OCI-LY1 (cell line): ENCODE measurements at regions not wholly inside any gene's neighbourhood (a gene's known extent, or its start where the extent isn't known, plus 50 kb on each side); places are given as distances from the start of the nearest gene placed in this dataset.

ENCODE experiments used
- EZH2 ChIP-seq: fragments of 200-600 bp; sonication (generic), shearing (Covaris generic); IDR thresholded peaks from 2 replicates; pipeline ENCODE4 v1.8.0; 2017; ENCODE audit warnings: borderline replicate concordance, mixed run types, mild to moderate bottlenecking, antibody characterized with exemption, low read length, moderate library complexity, mixed read lengths
- TF ChIP-seq, protein P1 (sequence below): fragments of 200-600 bp; sonication (generic), shearing (Covaris generic); IDR thresholded peaks from 2 replicates; pipeline ENCODE4 v1.5.1; 2017; ENCODE audit warnings: mild to moderate bottlenecking, antibody characterized with exemption, low read length, moderate library complexity, mixed read lengths

- no peak for TF ChIP-seq EZH2
- TF ChIP-seq, protein P1, sequence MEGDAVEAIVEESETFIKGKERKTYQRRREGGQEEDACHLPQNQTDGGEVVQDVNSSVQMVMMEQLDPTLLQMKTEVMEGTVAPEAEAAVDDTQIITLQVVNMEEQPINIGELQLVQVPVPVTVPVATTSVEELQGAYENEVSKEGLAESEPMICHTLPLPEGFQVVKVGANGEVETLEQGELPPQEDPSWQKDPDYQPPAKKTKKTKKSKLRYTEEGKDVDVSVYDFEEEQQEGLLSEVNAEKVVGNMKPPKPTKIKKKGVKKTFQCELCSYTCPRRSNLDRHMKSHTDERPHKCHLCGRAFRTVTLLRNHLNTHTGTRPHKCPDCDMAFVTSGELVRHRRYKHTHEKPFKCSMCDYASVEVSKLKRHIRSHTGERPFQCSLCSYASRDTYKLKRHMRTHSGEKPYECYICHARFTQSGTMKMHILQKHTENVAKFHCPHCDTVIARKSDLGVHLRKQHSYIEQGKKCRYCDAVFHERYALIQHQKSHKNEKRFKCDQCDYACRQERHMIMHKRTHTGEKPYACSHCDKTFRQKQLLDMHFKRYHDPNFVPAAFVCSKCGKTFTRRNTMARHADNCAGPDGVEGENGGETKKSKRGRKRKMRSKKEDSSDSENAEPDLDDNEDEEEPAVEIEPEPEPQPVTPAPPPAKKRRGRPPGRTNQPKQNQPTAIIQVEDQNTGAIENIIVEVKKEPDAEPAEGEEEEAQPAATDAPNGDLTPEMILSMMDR, result no peak
These were observed 267.6 kb upstream of the SALL3 start for GRCh38 chr18:78711971-78712370.
